ENCODE measurements at regions not wholly inside any gene's neighbourhood (a gene's known extent, or its start where the extent isn't known, plus 50 kb on each side); places are given as distances from the start of the nearest gene placed in this dataset.

- TF ChIP-seq ATF1 (CRISPR knock-in tag; IDR thresholded peaks at IDR 0.05): no peak
- no peak for TF ChIP-seq PRDM15 (CRISPR knock-in tag; IDR thresholded peaks at IDR 0.05)
- no peak for TF ChIP-seq TEAD4 (CRISPR knock-in tag; IDR thresholded peaks at IDR 0.05)
- no peak for TF ChIP-seq FOXJ3 (CRISPR knock-in tag; IDR thresholded peaks at IDR 0.05; ENCODE audit: borderline replicate concordance)
- TF ChIP-seq ERG (CRISPR knock-in tag; IDR thresholded peaks at IDR 0.05): no peak
- TF ChIP-seq MAX (CRISPR knock-in tag; IDR thresholded peaks at IDR 0.05): 0 out of 2 replicates have a peak, but pooled peaks have one; percentile 24
- no peak for TF ChIP-seq MXD4 (CRISPR knock-in tag; IDR thresholded peaks at IDR 0.05; ENCODE audit: borderline replicate concordance)
- TF ChIP-seq TP53 (CRISPR knock-in tag; IDR thresholded peaks at IDR 0.05): no peak
- TF ChIP-seq ZBTB43 (CRISPR knock-in tag; IDR thresholded peaks at IDR 0.05): no peak
- no peak for TF ChIP-seq HMGA2 (CRISPR knock-in tag; IDR thresholded peaks at IDR 0.05)
- TF ChIP-seq E2F1 (CRISPR knock-in tag; IDR thresholded peaks at IDR 0.05): no peak
- TF ChIP-seq ZNF425 (CRISPR knock-in tag; conservative IDR thresholded peaks at IDR 0.05): no peak
- no peak for TF ChIP-seq ZNF138 (CRISPR knock-in tag; conservative IDR thresholded peaks at IDR 0.05)
- peak; percentile 75 for TF ChIP-seq ZNF423 (CRISPR knock-in tag; IDR thresholded peaks at IDR 0.05)
- TF ChIP-seq ZNF671 (CRISPR knock-in tag; IDR thresholded peaks at IDR 0.05): no peak
- no peak for TF ChIP-seq ZBTB21 (CRISPR knock-in tag; IDR thresholded peaks at IDR 0.05; ENCODE audit: borderline replicate concordance)
- no peak for TF ChIP-seq JAZF1 (CRISPR knock-in tag; IDR thresholded peaks at IDR 0.05)
- TF ChIP-seq ZNF512 (CRISPR knock-in tag; IDR thresholded peaks at IDR 0.05; ENCODE audit: borderline replicate concordance): 0 out of 2 replicates have a peak, but pooled peaks have one; percentile 17
- TF ChIP-seq FOXK1 (CRISPR knock-in tag; IDR thresholded peaks at IDR 0.05): peak; percentile 59; the same call in 1 of the 2 replicates
- TF ChIP-seq STAT6 (CRISPR knock-in tag; conservative IDR thresholded peaks at IDR 0.05; ENCODE audit: low read depth): no peak
- no peak for TF ChIP-seq JUN (CRISPR knock-in tag; IDR thresholded peaks at IDR 0.05)
- TF ChIP-seq SP1 (CRISPR knock-in tag; conservative IDR thresholded peaks at IDR 0.05): no peak
- TF ChIP-seq ZMAT4 (CRISPR knock-in tag; IDR thresholded peaks at IDR 0.05): no peak
Observed at GRCh38 chr5:3277590-3278196, 317.9 kb upstream of the IRX1 start (continued).

Data from WTC11 (cell line).